ENCODE measurements at regions not wholly inside any gene's neighbourhood (a gene's known extent, or its start where the extent isn't known, plus 50 kb on each side); places are given as distances from the start of the nearest gene placed in this dataset.
A peak's percentile ranks its signal among the peaks of the same experiment; 100 is the strongest.

DNA sequence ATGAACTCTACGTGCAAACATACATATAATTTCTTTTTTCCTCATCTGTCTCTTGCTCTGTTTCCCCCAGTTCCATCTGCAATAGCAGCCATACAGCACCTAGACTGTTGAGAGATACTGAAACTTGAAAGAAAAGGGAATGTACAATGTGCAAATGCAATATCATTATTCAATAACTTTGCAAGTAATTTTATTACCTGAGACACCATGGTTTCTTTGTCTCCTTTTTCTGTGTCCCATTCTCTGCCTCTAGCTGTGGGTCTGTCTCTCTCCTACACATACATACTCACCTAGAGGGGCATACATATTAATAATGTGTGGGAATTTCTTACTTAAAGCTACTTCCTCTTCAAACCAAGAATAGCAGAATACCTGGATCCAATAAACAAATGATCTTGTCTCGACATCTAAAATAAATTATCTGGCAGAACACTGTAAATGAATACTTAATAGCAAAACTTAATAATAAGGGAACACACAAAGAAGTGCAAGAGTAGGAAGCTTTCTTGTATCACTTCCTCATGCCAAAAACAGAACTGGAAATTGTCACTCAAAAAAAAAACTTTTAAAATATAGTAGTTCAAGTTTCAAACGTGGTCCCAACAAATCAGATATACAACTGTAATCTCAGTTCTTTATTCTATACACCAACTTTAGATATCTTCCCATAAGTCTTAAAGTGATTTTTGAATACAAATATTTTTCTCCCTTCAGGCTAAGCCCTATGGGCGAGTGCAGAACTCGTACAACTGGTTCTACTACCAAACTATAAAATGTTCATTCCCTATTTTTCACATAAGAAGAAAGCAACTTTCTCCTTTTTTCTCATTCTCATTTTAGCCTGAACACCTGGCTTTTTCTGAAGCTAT is 194.6 kb downstream of the NRIP1 start:
- no peak for DNase-seq (ENCODE audit: low spot score)

DNA sequence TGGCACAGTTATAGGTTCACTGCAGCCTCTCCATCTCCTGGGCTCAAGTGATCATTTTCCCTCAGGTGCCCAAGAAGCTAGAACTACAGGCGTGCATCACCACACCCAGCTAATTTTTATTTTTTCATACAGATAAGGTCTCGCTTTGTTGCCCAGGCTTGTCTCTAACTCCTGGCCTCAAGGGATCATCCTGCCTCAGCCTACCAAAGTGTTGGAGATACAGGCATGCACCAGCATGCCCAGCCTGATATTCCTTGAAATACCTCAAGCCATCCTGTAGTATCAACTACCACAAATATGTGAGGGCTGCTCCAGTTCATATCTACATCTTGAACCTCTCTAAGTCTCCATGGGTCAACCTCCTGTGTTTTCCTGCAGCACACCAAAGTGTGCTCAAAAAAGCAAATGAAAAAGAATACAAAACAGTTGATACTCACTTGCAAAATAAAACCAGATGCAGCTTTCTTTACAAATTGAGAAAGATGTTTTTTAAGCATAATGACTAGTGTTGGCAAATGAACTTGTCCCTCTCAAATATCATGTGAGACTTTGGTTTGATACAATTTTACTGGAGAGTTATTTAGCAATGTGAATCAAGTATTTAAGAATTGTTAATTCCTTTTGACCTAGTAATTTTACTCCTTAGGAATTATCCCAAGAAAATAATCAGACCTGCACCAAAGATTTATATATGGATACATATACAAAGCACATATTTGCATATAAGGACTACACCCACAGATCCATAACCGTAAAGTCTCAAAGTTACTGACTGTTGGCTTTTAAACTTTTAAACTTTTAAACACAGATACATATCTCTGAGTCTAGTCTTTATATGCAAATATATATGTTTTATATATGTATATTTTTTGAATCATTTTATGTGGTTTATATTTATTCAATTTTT is 197.7 kb downstream of the NRIP1 start:
- DNase-seq (ENCODE audit: low spot score), result no peak

DNA sequence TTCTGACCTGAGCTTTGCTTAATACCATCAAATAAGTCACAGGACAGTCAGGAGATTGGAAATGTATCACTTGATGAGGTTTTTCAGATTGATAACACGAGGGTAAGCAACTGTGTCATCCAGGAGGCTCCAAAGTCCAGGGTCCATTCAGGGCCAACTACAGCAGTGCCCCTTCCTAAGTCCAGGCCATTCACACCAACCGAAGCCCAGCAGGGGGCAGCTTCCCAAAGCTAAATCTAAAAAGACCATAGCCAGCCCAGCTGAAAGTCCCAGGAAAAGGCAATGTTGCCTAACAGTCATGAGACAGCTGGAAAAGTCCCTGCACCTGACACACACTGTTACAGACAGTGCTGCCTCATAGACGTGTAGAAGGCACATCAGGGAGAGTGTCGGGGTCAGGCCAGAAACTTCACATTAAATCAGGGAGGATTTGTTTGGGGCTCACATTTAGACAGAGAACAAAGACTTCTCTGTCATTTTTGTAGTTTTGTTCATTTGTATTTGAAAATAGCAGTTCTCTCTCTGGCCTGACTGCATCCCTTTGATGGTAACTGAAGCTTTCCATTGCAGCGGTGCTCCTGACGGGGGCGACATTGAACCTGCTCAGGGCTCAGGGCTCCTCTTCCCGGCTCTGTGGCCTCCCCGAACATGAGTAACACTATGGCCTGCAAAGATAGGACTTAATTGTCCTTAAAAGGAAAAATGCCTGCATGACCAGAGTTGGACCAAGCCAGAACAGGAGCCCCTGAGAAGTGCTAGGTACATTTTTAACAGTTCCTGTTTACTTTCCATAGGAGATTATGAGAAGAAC is 200.4 kb downstream of the NRIP1 start:
- DNase-seq (ENCODE audit: low spot score), result peak; percentile 14

DNA sequence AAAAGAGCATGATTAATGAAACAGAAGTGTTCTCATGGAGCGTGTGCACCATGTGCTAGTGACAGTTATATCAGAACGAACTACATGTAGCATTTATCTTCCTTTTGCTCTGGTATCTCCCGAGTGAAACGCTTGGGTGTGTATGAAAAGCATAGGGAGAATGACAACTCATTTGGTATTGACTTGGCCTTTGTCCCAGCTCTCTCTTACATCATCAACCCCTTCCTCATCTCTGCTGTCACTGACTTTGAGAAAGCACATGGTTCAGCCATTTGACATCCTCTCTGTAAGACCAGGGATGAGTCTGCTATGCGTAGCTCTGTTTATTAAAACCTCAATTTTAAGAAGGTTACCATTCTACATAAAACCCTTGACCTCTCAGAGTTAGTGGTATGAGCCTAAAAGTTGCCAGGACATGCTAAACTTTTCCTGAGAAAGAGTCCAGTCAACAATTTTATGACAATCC is 201.0 kb downstream of the NRIP1 start:
- DNase-seq (ENCODE audit: low spot score), result no peak

DNA sequence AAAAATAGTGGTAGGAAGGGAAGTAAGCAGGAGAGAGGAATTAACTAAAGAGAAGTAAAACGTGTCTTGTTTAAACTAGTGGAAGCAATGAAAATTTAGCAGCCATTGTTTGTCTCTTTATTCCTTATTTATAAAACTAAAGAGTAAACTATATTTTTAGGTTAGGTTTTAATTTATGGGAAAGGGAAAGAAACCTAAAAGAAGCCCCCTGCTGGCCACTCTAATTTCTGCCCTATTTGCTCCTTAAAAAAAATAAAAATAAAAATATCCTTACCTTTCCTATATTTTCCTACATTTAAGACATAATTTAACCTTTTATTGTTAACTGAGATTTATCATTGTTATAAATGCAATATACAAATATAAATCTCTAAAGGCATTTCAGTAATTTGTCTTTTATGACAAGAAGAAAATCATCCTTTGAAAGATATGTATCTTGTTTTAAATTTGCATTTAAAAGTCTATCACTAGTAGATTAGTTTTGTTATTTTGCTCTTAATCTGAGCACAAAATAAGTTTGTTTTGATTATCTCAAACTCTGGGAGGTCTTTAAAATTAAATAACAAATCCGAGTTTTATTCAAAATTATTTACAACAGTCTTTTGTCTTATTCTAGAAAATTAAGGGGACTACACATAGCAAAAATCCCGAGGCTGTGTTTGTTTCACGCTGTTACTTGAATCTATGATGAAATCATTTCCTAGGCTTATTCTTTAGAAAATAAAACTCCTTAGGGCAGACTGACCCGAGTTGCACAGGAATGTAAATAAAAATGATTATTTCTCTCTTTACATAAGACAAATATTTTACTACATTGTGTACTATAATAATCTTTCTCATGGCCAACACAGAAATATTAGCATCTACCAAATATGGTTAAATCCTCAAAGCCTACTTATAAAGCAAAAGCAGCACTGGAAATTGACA is 201.7 kb downstream of the NRIP1 start:
- DNase-seq (ENCODE audit: low spot score), result no peak

DNA sequence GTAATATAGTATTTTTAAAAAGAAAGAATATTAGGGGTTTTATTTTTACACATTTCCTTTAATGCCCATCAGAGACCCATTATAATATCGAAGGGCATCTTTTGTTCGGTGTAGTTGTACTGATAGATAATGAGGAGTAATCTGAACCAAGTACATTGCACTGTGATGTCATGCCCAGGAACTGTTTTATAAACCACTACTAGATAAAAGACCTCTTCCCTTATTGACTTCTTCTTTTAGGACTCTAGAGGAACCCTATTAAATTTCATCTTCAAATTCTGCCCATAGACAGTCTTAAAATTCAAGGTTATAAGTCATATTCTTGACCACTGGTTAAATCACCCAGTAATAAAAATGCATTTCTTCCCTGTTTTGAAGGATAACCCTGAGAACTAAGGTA is 206.5 kb downstream of the NRIP1 start:
- no peak for DNase-seq (ENCODE audit: low spot score)

DNA sequence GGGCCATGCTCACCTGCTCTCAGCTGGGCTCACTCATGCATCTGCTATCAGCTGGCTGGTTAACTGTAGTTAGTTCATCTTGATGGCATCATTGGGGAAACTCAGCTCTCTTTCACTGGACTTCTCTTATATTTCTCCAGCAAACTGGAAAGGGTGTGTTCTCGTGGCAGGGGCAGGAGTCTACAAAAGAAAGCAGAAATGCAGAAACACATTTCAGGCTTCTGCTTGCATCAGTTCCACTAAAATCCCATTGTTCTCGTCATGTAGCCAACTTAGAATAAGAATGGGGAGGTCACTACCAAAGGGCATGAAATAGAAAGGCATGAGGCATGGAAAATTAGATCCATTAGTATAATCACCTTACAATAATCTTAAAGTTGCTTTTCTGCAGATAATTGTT is 207.3 kb downstream of the NRIP1 start:
- no peak for DNase-seq (ENCODE audit: low spot score)

DNA sequence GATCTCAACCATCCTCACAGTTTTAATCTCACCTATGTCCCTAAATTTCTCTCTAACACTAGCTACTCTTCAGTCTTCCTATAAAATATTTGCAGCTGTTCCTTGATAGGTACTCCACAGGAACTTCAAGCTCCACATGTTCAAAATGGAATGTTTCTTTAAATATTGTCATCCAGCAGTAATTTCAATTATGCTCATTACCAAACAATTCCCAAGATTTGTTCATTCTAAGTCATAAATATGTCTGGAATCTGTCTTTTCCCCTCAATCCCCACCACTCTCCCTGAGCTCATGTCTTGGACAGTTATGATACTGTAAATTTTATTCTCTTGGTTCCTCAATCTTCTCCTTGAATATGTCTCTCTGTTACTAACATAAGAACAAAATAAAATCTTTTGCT is 214.4 kb downstream of the NRIP1 start:
- DNase-seq (ENCODE audit: low spot score), result no peak

DNA sequence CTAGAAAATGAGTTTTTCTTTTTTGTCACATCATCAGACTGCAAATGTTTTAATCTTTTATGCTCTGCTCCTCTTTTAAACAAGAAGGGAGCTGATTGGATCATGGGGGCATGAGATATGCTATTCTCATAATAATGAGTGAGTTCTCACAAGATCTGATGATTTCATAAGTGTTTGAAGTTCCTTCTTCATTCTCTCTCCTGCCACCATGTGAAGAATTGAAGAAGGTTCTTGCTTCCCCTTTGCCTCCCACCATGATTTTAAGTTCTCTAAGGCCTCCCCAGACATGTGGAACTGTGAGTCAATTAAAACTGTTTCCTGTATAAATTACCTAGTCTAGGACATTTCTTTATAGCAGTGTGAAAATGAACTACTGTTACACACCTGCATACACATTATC is 218.2 kb downstream of the NRIP1 start:
- DNase-seq (ENCODE audit: low spot score), result no peak

DNA sequence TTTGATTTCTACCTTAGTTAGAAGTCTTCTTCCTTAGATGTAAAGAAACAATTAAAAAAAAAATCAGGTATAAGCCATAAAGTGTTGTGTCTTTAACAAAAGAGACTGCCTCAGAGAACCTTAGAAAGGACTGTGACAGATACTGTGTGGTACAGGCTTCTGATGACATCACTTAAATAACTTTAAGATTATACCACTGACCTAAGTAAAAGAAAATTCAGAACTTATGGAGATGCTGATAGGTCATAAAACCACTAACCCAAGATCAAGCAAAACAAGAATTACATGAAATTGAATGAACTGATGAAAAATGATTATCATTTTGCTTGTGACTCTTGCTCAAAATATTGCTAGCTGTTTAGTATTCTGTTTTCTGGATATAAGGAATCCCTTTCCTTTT is 220.8 kb downstream of the NRIP1 start:
- DNase-seq (ENCODE audit: low spot score), result no peak

DNA sequence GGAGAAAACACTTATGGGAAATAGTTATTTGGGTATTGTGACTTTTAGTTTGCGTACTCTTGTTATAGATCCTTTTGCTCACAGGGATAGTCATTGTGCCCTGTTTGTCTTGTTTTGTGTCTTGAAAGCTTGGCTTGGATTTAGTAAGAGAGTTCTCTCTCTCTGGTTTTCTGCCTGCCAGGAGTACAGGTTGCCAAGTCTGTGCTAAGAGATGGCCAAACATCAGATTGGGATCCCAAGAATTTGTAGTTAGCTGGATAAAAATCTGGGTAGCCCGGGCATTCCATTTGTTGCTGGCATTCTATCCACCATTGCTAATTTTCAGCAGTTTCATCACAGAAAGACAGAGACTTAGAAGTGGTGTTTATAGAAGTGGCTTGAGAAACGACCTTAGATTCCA is 222.2 kb downstream of the NRIP1 start:
- no peak for DNase-seq (ENCODE audit: low spot score)

DNA sequence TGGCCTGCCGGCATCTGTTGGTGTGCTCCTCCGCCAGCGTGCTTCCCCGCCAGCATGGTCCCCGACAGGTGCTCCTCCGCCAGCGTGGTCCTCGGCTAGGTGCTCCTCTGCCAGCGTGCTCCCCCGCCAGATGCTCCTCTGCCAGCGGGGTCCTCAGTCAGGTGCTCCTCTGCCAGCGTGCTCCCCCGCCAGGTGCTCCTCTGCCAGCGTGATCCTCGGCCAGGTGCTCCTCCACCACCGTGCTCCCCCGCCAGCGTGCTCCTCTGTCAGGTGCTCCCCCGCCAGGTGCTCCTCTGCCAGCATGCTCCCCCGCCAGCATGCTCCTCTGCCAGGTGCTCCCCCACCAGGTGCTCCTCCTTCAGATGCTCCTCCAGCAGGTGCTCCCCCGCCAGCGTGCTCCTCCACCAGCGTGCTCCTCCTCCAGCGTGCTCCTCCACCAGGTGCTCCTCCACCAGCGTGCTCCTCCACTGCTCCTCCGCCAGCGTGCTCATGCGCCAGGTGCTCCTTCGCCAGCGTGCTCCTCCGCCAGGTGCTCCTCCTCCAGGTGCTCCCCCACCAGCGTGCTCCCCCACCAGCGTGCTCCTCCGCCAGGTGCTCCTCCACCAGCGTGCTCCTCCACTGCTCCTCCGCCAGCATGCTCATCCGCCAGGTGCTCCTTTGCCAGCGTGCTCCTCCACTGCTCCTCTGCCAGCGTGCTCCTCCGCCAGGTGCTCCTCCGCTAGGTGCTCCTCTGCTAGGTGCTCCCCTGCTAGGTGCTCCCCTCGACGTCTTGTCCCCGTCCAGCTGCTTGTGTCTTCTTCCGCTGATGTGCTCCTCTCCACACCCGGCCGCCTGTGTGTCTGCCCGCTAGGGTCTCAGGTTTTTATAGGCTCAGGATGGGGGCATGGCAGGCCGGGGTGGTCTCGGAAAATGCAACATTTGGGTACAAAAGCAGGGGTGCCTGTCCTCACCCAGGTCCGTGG is 223.0 kb downstream of the NRIP1 start:
- DNase-seq (ENCODE audit: low spot score), result no peak

DNA sequence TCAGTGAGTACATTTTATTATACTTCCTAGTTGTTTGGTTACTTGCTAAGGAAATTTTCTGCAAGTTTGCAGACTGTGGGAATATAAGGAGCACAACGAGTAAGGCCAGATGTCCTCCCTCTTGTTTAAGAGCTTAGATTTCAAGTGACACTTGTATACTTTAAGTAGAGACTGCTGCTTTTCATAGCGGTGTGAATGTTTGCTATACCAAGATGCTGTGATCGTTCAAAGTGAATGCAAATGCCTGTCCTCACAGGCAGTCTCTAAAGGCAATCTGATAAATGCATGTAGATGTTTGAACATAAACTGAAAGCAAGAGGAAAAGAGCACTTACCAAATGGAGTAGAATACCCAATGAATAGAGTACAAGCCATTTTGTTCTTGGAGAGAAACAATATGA is 226.4 kb downstream of the NRIP1 start:
- no peak for DNase-seq (ENCODE audit: low spot score)

DNA sequence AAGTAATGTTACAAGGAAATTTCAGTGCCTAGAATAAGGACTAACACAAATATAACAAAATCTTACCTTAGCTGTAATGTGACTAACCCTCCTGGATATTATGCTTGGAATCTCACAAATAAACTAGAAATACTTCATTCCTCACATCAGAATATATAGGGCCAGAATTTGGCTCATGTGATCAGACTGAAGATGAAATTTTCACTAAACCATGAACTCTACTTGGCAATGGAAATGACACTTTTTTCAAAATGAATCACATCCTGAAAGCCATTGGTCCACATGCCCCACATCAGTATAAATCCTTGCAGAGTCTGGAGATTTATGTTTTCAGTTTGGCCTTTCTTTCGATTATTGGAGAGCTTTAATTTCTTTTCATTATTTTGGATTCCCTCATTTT is 227.8 kb downstream of the NRIP1 start:
- no peak for DNase-seq (ENCODE audit: low spot score)

DNA sequence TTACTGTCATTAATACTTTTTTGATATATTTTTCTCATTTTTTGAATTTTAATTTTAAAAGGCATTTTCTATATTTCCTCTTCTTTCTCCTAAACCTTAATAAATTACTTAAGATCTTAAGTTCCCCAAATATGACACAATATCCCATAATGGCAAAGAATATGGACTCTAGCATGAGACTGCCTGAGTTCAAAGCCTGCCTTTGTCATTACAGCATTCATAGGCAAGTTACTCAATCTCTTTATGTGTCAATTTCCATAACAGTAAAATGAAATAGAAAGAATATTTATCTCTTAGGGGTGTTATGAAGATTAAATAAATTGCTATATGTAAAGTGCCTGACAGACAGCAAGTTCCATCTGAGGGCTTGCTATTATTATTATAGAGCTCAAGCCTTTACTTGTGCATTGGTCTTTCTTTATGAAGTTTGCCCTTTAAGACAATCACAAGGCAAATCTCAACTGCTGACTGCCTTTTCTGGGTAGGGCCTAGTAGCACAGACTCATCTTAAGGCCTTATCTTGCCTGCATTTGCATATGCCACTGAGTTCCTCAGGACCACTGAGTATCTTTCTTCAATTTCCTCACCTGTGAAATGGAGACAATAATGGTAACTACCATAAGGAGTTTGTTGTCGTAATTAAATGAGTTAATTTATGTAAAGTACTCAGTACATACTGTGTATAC is 231.0 kb downstream of the NRIP1 start:
- no peak for DNase-seq (ENCODE audit: low spot score)

DNA sequence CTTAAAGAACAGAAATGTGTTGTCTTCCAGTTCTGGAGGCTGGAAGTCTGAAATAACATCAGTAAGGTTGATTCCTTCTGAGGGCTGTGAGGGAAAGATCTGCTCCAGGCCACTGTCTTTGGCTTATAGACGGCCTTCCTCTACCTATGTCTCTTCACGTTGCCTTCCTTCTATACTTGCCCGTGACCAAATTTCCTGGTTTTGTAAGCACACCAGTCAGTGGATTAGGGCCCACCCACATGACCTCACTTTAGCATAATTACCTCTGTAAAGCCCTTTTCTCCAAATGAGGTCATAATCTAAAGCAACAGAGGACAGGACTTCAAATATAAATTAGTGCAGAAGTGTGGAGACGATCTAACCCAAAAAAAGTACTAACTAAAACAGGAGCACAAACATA is 231.6 kb downstream of the NRIP1 start:
- DNase-seq (ENCODE audit: low spot score), result no peak

DNA sequence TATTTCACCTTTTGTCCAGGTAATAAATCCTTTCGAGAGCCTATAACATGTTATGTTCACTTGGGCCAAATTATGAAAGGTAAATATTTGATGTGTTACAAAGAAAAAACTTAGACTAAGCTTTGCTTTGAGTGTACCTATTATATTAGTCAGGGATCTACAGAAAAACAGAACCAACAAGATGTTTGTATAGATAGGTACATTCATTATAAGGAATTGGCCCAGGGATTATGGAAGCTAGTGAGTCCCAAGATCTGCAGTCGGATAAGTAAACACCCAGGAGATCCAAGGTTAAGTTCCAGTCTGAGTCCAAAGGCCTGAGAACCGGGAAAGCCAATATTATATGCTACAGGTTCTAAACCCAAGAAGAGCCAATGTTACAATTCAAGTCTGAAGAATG is 234.5 kb downstream of the NRIP1 start:
- no peak for DNase-seq (ENCODE audit: low spot score)

DNA sequence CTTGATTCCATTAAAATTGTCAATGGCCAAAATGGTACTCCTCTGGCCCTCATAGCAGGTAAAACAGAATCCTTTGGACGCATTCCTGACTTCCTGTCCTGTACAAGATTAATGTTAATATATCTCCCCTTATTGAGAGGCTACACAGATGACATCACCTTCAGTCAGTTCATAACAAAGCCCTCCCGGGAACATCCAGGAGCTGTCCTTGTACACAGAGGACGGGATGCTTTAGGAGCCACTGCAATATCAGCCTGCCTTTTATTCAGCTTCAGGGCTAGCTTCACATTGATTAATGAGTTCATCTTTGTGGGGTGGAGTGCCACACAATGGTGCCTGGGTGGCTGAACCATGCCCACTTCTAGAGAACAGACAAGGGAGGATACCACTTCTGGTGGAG is 235.1 kb downstream of the NRIP1 start:
- DNase-seq (ENCODE audit: low spot score), result no peak

DNA sequence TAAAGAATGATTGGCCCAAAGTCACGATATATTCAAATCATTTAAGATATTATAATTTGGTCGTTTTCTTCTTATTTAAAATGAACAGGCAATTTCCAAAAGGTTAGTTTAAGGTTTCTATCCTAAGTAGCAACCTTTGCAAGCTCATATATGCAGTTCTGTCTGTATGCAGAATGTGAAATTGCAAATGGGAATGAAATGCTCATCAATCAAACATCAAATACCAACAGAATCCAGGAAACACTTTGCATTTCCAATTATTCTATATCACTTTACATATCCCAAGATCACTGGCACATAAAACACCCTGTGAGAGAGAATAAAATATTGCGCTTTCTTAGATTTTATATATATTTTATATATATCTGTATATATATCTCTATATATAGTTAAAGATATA is 237.3 kb downstream of the NRIP1 start:
- no peak for DNase-seq (ENCODE audit: low spot score)
